Astrocyte (in vitro differentiated cells and primary cell): ENCODE measurements at regions not wholly inside any gene's neighbourhood (a gene's known extent, or its start where the extent isn't known, plus 50 kb on each side); places are given as distances from the start of the nearest gene placed in this dataset.

Source experiments
- DNase-seq: peaks from one replicate; pipeline ENCODE4 v3.0.0-alpha.2; 2010; ENCODE audit warnings: low read depth
- FAIRE-seq: peaks from 2 replicates; lab custom pipeline; 2011; peaks lifted over from hg19 to GRCh38; lab: Jason Lieb, UNC
- H2AFZ ChIP-seq: 2 replicates; pipeline ENCODE4 v1.6.0; 2012; ENCODE audit warnings: low read depth, low read length, inconsistent platforms
- H3K27ac ChIP-seq: 2 replicates; pipeline ENCODE4 v1.5.1; 2011; ENCODE audit warnings: low read depth, low read length, inconsistent platforms
- H3K27me3 ChIP-seq: 2 replicates; pipeline ENCODE4 v1.6.0; 2011; ENCODE audit warnings: low read length, inconsistent platforms; ENCODE audit not compliant: insufficient read depth
- H3K36me3 ChIP-seq: 2 replicates; pipeline ENCODE4 v1.5.1; 2011; ENCODE audit warnings: low read length, inconsistent platforms; ENCODE audit not compliant: insufficient read depth
- H3K4me1 ChIP-seq: 2 replicates; pipeline ENCODE4 v1.5.1; 2011; ENCODE audit warnings: low read length, inconsistent platforms; ENCODE audit not compliant: insufficient read depth
- H3K4me2 ChIP-seq: 2 replicates; pipeline ENCODE4 v1.6.0; 2012; ENCODE audit warnings: low read length, inconsistent platforms
- H3K4me3 ChIP-seq: 2 replicates; pipeline ENCODE4 v1.5.1; 2011; ENCODE audit warnings: low read depth, mild to moderate bottlenecking, low read length, inconsistent platforms; ENCODE audit not compliant: insufficient read depth
- H3K79me2 ChIP-seq: 2 replicates; pipeline ENCODE4 v1.6.0; 2012; ENCODE audit warnings: mild to moderate bottlenecking, low read length, inconsistent platforms; ENCODE audit not compliant: insufficient read depth
- H3K9ac ChIP-seq: 2 replicates; pipeline ENCODE4 v1.6.0; 2012; ENCODE audit warnings: mild to moderate bottlenecking, low read length, inconsistent platforms
- H3K9me3 ChIP-seq: 2 replicates; pipeline ENCODE4 v1.5.1; 2012; ENCODE audit warnings: low read depth, mild to moderate bottlenecking, low read length, inconsistent platforms; ENCODE audit not compliant: insufficient read depth
- H4K20me1 ChIP-seq: 2 replicates; pipeline ENCODE4 v1.6.0; 2012; ENCODE audit warnings: low read length, inconsistent platforms; ENCODE audit not compliant: insufficient read depth
- H3K27ac Mint-ChIP-seq: one replicate; pipeline ENCODE4 v1.8.0; 2021; ENCODE audit warnings: mild to moderate bottlenecking, mixed read lengths; ENCODE audit not compliant: unreplicated experiment
- H3K27me3 Mint-ChIP-seq: one replicate; pipeline ENCODE4 v1.8.0; 2021; ENCODE audit warnings: low read depth, mixed read lengths; ENCODE audit not compliant: unreplicated experiment
- H3K36me3 Mint-ChIP-seq: one replicate; pipeline ENCODE4 v1.8.0; 2021; ENCODE audit warnings: low read depth, mixed read lengths; ENCODE audit not compliant: unreplicated experiment
- H3K4me1 Mint-ChIP-seq: one replicate; pipeline ENCODE4 v1.8.0; 2021; ENCODE audit warnings: low read depth, mixed read lengths; ENCODE audit not compliant: unreplicated experiment
- H3K4me3 Mint-ChIP-seq: one replicate; pipeline ENCODE4 v1.8.0; 2021; ENCODE audit warnings: mild to moderate bottlenecking, moderate library complexity, mixed read lengths; ENCODE audit not compliant: unreplicated experiment
- H3K9me3 Mint-ChIP-seq: one replicate; pipeline ENCODE4 v1.8.0; 2021; ENCODE audit warnings: mild to moderate bottlenecking, mixed read lengths; ENCODE audit not compliant: unreplicated experiment
- CTCF ChIP-seq: IDR thresholded peaks from 2 replicates; pipeline ENCODE4 v1.5.1; 2011; ENCODE audit warnings: low read depth, mild to moderate bottlenecking, inconsistent platforms, low read length, moderate library complexity; ENCODE audit not compliant: insufficient read depth
- EZH2 ChIP-seq: IDR thresholded peaks from 2 replicates; pipeline ENCODE4 v1.6.1; 2012; ENCODE audit warnings: mild to moderate bottlenecking, low read length, inconsistent platforms; ENCODE audit not compliant: insufficient read depth

- peaks cover 3% of the 10 kb centered on the region for H3K9me3 Mint-ChIP-seq
- Histone ChIP-seq H3K4me2 (no peak overlapping the region), H3K36me3 (no peaks in the 10 kb centered on the region), H4K20me1 (no peaks in the 10 kb centered on the region), H3K4me3 (no peak overlapping the region), H3K9ac (no peak overlapping the region), H3K27me3 (peaks cover 7% of the 10 kb centered on the region), H3K4me1 (no peaks in the 10 kb centered on the region), H3K79me2 (no peaks in the 10 kb centered on the region), H2AFZ (no peak overlapping the region), H3K27ac (no peak overlapping the region), H3K9me3 (no peaks in the 10 kb centered on the region)
- no peaks in the 10 kb centered on the region for H3K27me3 Mint-ChIP-seq
- no peak for DNase-seq
- H3K4me3 Mint-ChIP-seq = no peak overlapping the region
- no peaks in the 10 kb centered on the region for H3K36me3 Mint-ChIP-seq
- no peak overlapping the region for H3K27ac Mint-ChIP-seq
- no peak for FAIRE-seq
- no peak for TF ChIP-seq EZH2
- no peak for TF ChIP-seq CTCF
- H3K4me1 Mint-ChIP-seq = no peaks in the 10 kb centered on the region
These were observed 254.4 kb downstream of the NDUFS4 start for GRCh38 chr5:53814819-53815218.

GRCh38 chr5:53815471-53815870, 255.0 kb downstream of the NDUFS4 start:
- Histone ChIP-seq H3K4me3 (no peak overlapping the region), H3K79me2 (no peaks in the 10 kb centered on the region), H3K4me2 (no peak overlapping the region), H3K9ac (no peak overlapping the region), H4K20me1 (no peaks in the 10 kb centered on the region), H3K4me1 (no peaks in the 10 kb centered on the region), H2AFZ (no peak overlapping the region), H3K27ac (no peak overlapping the region), H3K36me3 (no peaks in the 10 kb centered on the region), H3K9me3 (no peaks in the 10 kb centered on the region), H3K27me3 (peaks cover 7% of the 10 kb centered on the region)
- Mint-ChIP-seq H3K4me1 (no peaks in the 10 kb centered on the region), H3K27ac (no peak overlapping the region), H3K27me3 (no peaks in the 10 kb centered on the region), H3K9me3 (peaks cover 3% of the 10 kb centered on the region), H3K4me3 (no peak overlapping the region), H3K36me3 (no peaks in the 10 kb centered on the region)
- FAIRE-seq (no peak), DNase-seq (no peak)
- TF ChIP-seq EZH2 (no peak), CTCF (no peak)

- no peak overlapping the region for H3K4me3 ChIP-seq
- H3K27me3 ChIP-seq = peaks cover 7% of the 10 kb centered on the region
- no peak overlapping the region for H3K27ac ChIP-seq
- no peaks in the 10 kb centered on the region for H3K27me3 Mint-ChIP-seq
- H3K79me2 ChIP-seq = no peaks in the 10 kb centered on the region
- H3K4me1 Mint-ChIP-seq = no peaks in the 10 kb centered on the region
- no peaks in the 10 kb centered on the region for H3K36me3 Mint-ChIP-seq
- no peaks in the 10 kb centered on the region for H3K36me3 ChIP-seq
- no peaks in the 10 kb centered on the region for H4K20me1 ChIP-seq
- H3K4me3 Mint-ChIP-seq = no peak overlapping the region
- TF ChIP-seq CTCF (no peak), EZH2 (no peak)
- DNase-seq (no peak), FAIRE-seq (no peak)
- no peaks in the 10 kb centered on the region for H3K4me1 ChIP-seq
- peaks cover 3% of the 10 kb centered on the region for H3K9me3 Mint-ChIP-seq
- H3K9ac ChIP-seq = no peak overlapping the region
- H2AFZ ChIP-seq = no peak overlapping the region
- no peak overlapping the region for H3K27ac Mint-ChIP-seq
- H3K9me3 ChIP-seq = no peaks in the 10 kb centered on the region
- H3K4me2 ChIP-seq = no peak overlapping the region
These were observed 256.7 kb downstream of the NDUFS4 start for GRCh38 chr5:53817183-53817582.
